HuH-7 (cell line): ENCODE measurements at regions not wholly inside any gene's neighbourhood (a gene's known extent, or its start where the extent isn't known, plus 50 kb on each side); places are given as distances from the start of the nearest gene placed in this dataset.
A peak's percentile ranks its signal among the peaks of the same experiment; 100 is the strongest.

ENCODE experiments used
- DNase-seq: peaks from one replicate; pipeline ENCODE4 v3.0.0; 2011; ENCODE audit warnings: low spot score

GRCh38 chr10:93178226-93178625 lies 104.5 kb downstream of the CYP26A1 start:
- no peak for DNase-seq

GRCh38 chr10:93180482-93180931 lies 106.8 kb downstream of the CYP26A1 start:
- DNase-seq = no peak

- DNase-seq = no peak
These were observed 107.8 kb downstream of the CYP26A1 start for GRCh38 chr10:93181271-93182048.

- DNase-seq = no peak
These were observed 108.3 kb downstream of the CYP26A1 start for GRCh38 chr10:93182049-93182327.

- DNase-seq = no peak
These were observed 109.1 kb downstream of the CYP26A1 start for GRCh38 chr10:93182790-93183189.

GRCh38 chr10:93186653-93187052 lies 113.0 kb downstream of the CYP26A1 start:
- no peak for DNase-seq

GRCh38 chr10:93189944-93190343 lies 116.3 kb downstream of the CYP26A1 start:
- DNase-seq = no peak

GRCh38 chr10:93190372-93190771 lies 116.7 kb downstream of the CYP26A1 start:
- DNase-seq = no peak

GRCh38 chr10:93193906-93194305 lies 120.2 kb downstream of the CYP26A1 start:
- no peak for DNase-seq

- DNase-seq = no peak
These were observed 124.9 kb downstream of the CYP26A1 start for GRCh38 chr10:93198401-93199131.

GRCh38 chr10:93199191-93199751 lies 125.6 kb downstream of the CYP26A1 start:
- DNase-seq = no peak

GRCh38 chr10:93204494-93205485 lies 131.1 kb downstream of the CYP26A1 start:
- DNase-seq = no peak

- DNase-seq = peak; percentile 41
These were observed 133.0 kb downstream of the CYP26A1 start for GRCh38 chr10:93206652-93207051.

- DNase-seq = no peak
These were observed 135.2 kb downstream of the CYP26A1 start for GRCh38 chr10:93208717-93209464.

GRCh38 chr10:93211991-93212390 lies 138.3 kb downstream of the CYP26A1 start:
- no peak for DNase-seq

- DNase-seq = no peak
These were observed 141.6 kb downstream of the CYP26A1 start for GRCh38 chr10:93215312-93215711.

GRCh38 chr10:93216341-93216985 lies 142.8 kb downstream of the CYP26A1 start:
- no peak for DNase-seq

- DNase-seq = no peak
These were observed 144.7 kb downstream of the CYP26A1 start for GRCh38 chr10:93218386-93218785.

GRCh38 chr10:93219347-93219746 lies 145.7 kb downstream of the CYP26A1 start:
- no peak for DNase-seq

GRCh38 chr10:93220296-93221170 lies 146.8 kb downstream of the CYP26A1 start:
- DNase-seq = peak; percentile 46
